Keratinocyte (primary cell): ENCODE measurements at regions not wholly inside any gene's neighbourhood (a gene's known extent, or its start where the extent isn't known, plus 50 kb on each side); places are given as distances from the start of the nearest gene placed in this dataset.

Experiments used
- CTCF ChIP-seq, 3 experiments: IDR thresholded peaks in 1 of 3; conservative IDR thresholded peaks in 1 of 3; optimal IDR thresholded peaks in 1 of 3; 2 replicates in 2 of 3; 3 replicates in 1 of 3; pipeline versions ENCODE3 to v1.5.1; 2011; ENCODE audit warnings: low read length in 3 of 3, mild to moderate bottlenecking in 3 of 3, moderate library complexity in 2 of 3, control low read depth in 1 of 3, inconsistent platforms in 1 of 3; ENCODE audit not compliant: insufficient read depth in 2 of 3; ENCODE audit errors: extremely low read depth in 1 of 3
- EZH2 ChIP-seq: IDR thresholded peaks from one replicate; pipeline ENCODE4 v1.6.1; 2012; ENCODE audit warnings: inconsistent platforms, mild to moderate bottlenecking, low read length, moderate library complexity

GRCh38 chr17:33905338-33905800 is 349.7 kb upstream of the CCL2 start:
- TF ChIP-seq CTCF (optimal IDR thresholded peaks at IDR 0.05 in 1 of 3, IDR thresholded peaks at IDR 0.05 in 1 of 3, conservative IDR thresholded peaks at IDR 0.05 in 1 of 3; ENCODE audit: extremely low read depth in 1 of 3, insufficient read depth in 2 of 3, low read length in 3 of 3) = no peak
- no peak for TF ChIP-seq EZH2
